ENCODE measurements at regions not wholly inside any gene's neighbourhood (a gene's known extent, or its start where the extent isn't known, plus 50 kb on each side); places are given as distances from the start of the nearest gene placed in this dataset.

- no peak for TF ChIP-seq CTCF (IDR thresholded peaks at IDR 0.05)
- no peak for TF ChIP-seq POLR2A (IDR thresholded peaks at IDR 0.05)
Observed at GRCh38 chr12:75587340-75588106, 76.1 kb upstream of the KRR1 start.

Data from heart left ventricle (tissue), 13 donors.